ENCODE measurements at regions not wholly inside any gene's neighbourhood (a gene's known extent, or its start where the extent isn't known, plus 50 kb on each side); places are given as distances from the start of the nearest gene placed in this dataset.

DNA sequence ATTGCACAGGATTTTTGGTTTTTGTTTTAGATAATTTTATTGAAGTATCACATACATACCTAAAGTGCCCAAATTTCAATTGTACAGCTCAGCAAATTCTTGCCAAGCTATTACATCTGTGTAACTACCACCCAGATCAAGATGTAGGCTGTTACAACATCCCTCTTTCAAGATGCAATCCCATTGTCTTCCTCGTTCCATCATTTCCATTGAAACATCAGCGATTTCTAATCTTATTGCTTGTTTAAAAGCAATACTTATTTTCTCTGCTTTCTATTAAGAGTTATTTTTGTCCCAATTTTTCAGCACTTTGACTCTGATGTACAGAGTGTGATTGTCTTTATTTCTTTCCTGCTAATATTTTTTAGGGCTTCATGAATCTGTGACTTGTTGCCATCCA is 372.8 kb upstream of the SHH start:
- no peak for TF ChIP-seq CTCF (IDR thresholded peaks at IDR 0.05)

- no peak for TF ChIP-seq CTCF (IDR thresholded peaks at IDR 0.05)
Measured at GRCh38 chr7:156184164-156184563, 371.9 kb upstream of the SHH start.

GRCh38 chr7:156180451-156181229 is 368.4 kb upstream of the SHH start:
- TF ChIP-seq CTCF (IDR thresholded peaks at IDR 0.05) = no peak

GRCh38 chr7:156179872-156180390 is 367.7 kb upstream of the SHH start:
- no peak for TF ChIP-seq CTCF (IDR thresholded peaks at IDR 0.05)

GRCh38 chr7:156178857-156179256 is 366.6 kb upstream of the SHH start:
- TF ChIP-seq CTCF (IDR thresholded peaks at IDR 0.05) = no peak

- no peak for TF ChIP-seq CTCF (IDR thresholded peaks at IDR 0.05)
Measured at GRCh38 chr7:156178214-156178613, 366.0 kb upstream of the SHH start.

GRCh38 chr7:156177422-156178055 is 365.3 kb upstream of the SHH start:
- TF ChIP-seq CTCF (IDR thresholded peaks at IDR 0.05) = no peak
